Progenitor cell of endocrine pancreas (in vitro differentiated cells): ENCODE measurements at regions not wholly inside any gene's neighbourhood (a gene's known extent, or its start where the extent isn't known, plus 50 kb on each side); places are given as distances from the start of the nearest gene placed in this dataset.

ENCODE experiments used
- DNase-seq: peaks from one replicate; pipeline ENCODE4 v3.0.0; 2021; ENCODE audit warnings: low spot score; ENCODE audit not compliant: unreplicated experiment
- H3K27ac Mint-ChIP-seq: 2 replicates; pipeline ENCODE4 v1.8.0; 2021; ENCODE audit warnings: mild to moderate bottlenecking, moderate library complexity, mixed read lengths
- H3K27me3 Mint-ChIP-seq: 2 replicates; pipeline ENCODE4 v1.8.0; 2021; ENCODE audit warnings: mixed read lengths
- H3K36me3 Mint-ChIP-seq: 2 replicates; pipeline ENCODE4 v1.8.0; 2022; ENCODE audit warnings: mixed read lengths; ENCODE audit not compliant: insufficient read depth
- H3K4me1 Mint-ChIP-seq: 2 replicates; pipeline ENCODE4 v1.8.0; 2021; ENCODE audit warnings: low read depth, mixed read lengths
- H3K4me3 Mint-ChIP-seq: 2 replicates; pipeline ENCODE4 v1.8.0; 2021; ENCODE audit warnings: low read depth, mild to moderate bottlenecking, moderate library complexity, mixed read lengths
- H3K9me3 Mint-ChIP-seq: 2 replicates; pipeline ENCODE4 v1.8.0; 2021; ENCODE audit warnings: low read depth, mixed read lengths
- TF ChIP-seq, protein P1 (sequence below): fragments of 200-600 bp; sonication (generic); IDR thresholded peaks from one replicate; pipeline ENCODE4 v1.5.0; 2021; ENCODE audit warnings: antibody characterized with exemption, mild to moderate bottlenecking; ENCODE audit not compliant: unreplicated experiment

DNA sequence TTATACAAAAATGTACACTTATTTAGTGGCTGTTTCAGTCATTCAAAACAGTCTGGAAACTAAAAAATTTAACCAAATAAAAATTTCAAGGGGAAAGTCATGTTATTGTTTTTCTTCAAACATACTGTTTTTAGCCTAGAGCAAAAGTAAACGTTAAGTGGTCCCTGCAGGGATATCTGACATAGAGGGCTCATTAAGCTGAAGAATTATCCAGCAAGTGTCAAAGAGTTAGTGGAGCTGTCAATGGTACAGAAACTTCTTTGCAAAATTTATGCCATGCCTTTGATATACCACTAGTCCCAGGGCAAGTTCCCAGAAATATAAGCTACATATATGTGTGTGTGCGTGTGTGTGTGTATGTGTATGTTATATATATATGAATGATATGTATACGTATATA lies 894.2 kb downstream of the KCNJ2 start:
- no peak overlapping the region for H3K27ac Mint-ChIP-seq

GRCh38 chr17:71067669-71068407 lies 898.5 kb downstream of the KCNJ2 start:
- Mint-ChIP-seq H3K27me3 (no peaks in the 10 kb centered on the region), H3K4me1 (no peaks in the 10 kb centered on the region), H3K9me3 (no peaks in the 10 kb centered on the region)

More for the DNA sequence above, 894.2 kb downstream of the KCNJ2 start:
- H3K4me3 Mint-ChIP-seq: no peak overlapping the region
- H3K9me3 Mint-ChIP-seq: peaks cover 8% of the 10 kb centered on the region
- H3K36me3 Mint-ChIP-seq: no peaks in the 10 kb centered on the region
- no peaks in the 10 kb centered on the region for H3K4me1 Mint-ChIP-seq
- DNase-seq: no peak
- no peaks in the 10 kb centered on the region for H3K27me3 Mint-ChIP-seq
- TF ChIP-seq, protein P1, sequence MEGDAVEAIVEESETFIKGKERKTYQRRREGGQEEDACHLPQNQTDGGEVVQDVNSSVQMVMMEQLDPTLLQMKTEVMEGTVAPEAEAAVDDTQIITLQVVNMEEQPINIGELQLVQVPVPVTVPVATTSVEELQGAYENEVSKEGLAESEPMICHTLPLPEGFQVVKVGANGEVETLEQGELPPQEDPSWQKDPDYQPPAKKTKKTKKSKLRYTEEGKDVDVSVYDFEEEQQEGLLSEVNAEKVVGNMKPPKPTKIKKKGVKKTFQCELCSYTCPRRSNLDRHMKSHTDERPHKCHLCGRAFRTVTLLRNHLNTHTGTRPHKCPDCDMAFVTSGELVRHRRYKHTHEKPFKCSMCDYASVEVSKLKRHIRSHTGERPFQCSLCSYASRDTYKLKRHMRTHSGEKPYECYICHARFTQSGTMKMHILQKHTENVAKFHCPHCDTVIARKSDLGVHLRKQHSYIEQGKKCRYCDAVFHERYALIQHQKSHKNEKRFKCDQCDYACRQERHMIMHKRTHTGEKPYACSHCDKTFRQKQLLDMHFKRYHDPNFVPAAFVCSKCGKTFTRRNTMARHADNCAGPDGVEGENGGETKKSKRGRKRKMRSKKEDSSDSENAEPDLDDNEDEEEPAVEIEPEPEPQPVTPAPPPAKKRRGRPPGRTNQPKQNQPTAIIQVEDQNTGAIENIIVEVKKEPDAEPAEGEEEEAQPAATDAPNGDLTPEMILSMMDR: no peak

GRCh38 chr17:71068408-71068750 lies 899.0 kb downstream of the KCNJ2 start:
- H3K27me3 Mint-ChIP-seq: no peaks in the 10 kb centered on the region
- TF ChIP-seq, protein P1: no peak

More at GRCh38 chr17:71067669-71068407, 898.5 kb downstream of the KCNJ2 start:
- TF ChIP-seq, protein P1: no peak
- no peak overlapping the region for H3K27ac Mint-ChIP-seq
- no peaks in the 10 kb centered on the region for H3K36me3 Mint-ChIP-seq
- no peak for DNase-seq
- H3K4me3 Mint-ChIP-seq: no peak overlapping the region

DNA sequence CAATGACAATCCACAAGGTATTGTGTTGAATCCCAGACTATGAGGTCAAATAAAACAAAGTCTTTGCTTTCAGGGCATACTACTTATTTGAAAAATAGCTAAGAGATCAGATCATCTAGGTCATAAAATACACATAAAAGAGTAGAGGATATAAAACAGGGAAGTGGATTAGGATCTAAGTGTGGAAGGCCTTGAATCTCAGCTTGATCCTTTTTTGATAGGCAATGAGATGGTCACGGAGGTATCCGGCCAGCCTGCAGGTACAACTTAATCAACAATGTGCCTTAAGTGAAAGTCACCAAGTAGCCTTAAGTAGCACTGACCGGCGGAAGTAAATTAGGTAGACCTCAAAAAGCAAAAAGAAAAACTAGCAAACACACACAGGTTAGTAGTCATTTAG lies 901.7 kb downstream of the KCNJ2 start:
- no peak for DNase-seq
- Mint-ChIP-seq H3K9me3 (no peaks in the 10 kb centered on the region), H3K27me3 (no peaks in the 10 kb centered on the region), H3K27ac (no peak overlapping the region), H3K36me3 (no peaks in the 10 kb centered on the region), H3K4me3 (no peak overlapping the region), H3K4me1 (no peaks in the 10 kb centered on the region)
- TF ChIP-seq, protein P1: no peak

More at GRCh38 chr17:71068408-71068750, 899.0 kb downstream of the KCNJ2 start:
- Mint-ChIP-seq H3K4me1 (no peaks in the 10 kb centered on the region), H3K36me3 (no peaks in the 10 kb centered on the region), H3K27ac (no peak overlapping the region), H3K9me3 (no peaks in the 10 kb centered on the region), H3K4me3 (no peak overlapping the region)
- DNase-seq: no peak

DNA sequence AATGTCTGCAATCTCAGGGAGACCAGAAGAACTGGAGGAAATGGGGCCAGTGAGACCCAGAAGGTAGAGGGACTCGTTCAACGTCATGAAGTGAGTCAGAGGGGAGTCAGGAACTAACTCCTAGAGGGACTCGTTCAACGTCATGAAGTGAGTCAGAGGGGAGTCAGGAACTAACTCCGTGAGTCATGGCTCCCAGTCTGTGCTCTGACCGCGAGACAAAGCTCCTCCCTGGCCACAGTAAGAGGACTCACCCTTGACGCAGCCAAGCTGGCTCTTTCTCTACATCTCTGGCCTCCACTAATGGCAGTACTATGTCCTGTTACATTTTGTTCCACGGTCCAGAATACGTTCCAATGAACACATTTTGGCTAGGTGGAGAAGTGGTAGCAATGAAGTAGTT lies 902.5 kb downstream of the KCNJ2 start:
- Mint-ChIP-seq H3K4me3 (no peak overlapping the region), H3K27ac (no peak overlapping the region), H3K27me3 (no peaks in the 10 kb centered on the region), H3K4me1 (no peaks in the 10 kb centered on the region), H3K9me3 (no peaks in the 10 kb centered on the region), H3K36me3 (no peaks in the 10 kb centered on the region)
- no peak for DNase-seq
- TF ChIP-seq, protein P1: no peak
